ENCODE measurements at regions not wholly inside any gene's neighbourhood (a gene's known extent, or its start where the extent isn't known, plus 50 kb on each side); places are given as distances from the start of the nearest gene placed in this dataset.
A peak's percentile ranks its signal among the peaks of the same experiment; 100 is the strongest.
"Not testable (repeated sequence)": the region's sequence is repeated elsewhere in the genome, so short reads cannot be mapped to it uniquely, and the experiment has no call there.

DNA sequence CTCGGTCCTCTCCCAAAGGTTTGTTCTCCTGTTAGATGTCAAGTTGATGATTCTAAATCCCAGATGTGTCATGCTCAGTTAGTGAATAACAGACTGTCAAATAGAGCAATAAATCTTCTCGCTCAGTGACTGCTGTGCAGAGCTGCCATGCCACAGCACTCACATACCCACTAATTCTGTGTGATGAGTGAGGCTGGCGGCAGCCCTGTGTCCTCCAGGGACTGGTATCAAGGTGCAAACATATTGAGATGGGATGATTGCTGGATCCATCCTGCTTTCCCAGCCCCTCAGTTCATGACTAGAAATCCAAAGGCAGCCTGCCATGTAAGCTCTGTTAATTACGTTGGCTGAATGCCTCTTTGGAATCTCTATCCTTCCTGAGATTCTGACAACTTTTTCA lies 103.9 kb downstream of the OLIG3 start:
- no peak overlapping the region for H3K9ac ChIP-seq (ENCODE audit: low read length)
- no peak overlapping the region for H3K4ac ChIP-seq (ENCODE audit: low read depth in 1 of 2, low read length in 2 of 2)
- H2BK5ac ChIP-seq (ENCODE audit: low read depth, low read length, poor library complexity, severe bottlenecking), result no peak overlapping the region
- no peak overlapping the region for H3K4me2 ChIP-seq (ENCODE audit: low read length, poor library complexity, severe bottlenecking)
- H2BK120ac ChIP-seq (ENCODE audit: low read depth, low read length), result no peak overlapping the region
- no peak overlapping the region for H3K18ac ChIP-seq (ENCODE audit: low read depth in 1 of 2, low read length in 2 of 2)
- WGBS, result 67% methylated on average over 4 of the region's 4 CpGs
- H3K23ac ChIP-seq (ENCODE audit: low read length in 2 of 2), result peak overlapping the region in 1 of 2 experiments; percentile 14
- H3K4me3 ChIP-seq (ENCODE audit: insufficient read depth in 1 of 2, low read depth in 1 of 2, low read length in 2 of 2), result no peak overlapping the region
- H3K27ac ChIP-seq (ENCODE audit: low read length, poor library complexity, severe bottlenecking), result no peak overlapping the region
- H3K14ac ChIP-seq (ENCODE audit: low read length in 2 of 2), result peak overlapping the region in 1 of 2 experiments; percentile 38
- H4K91ac ChIP-seq (ENCODE audit: low read length), result no peak overlapping the region
- H3K79me1 ChIP-seq (replicated peaks; ENCODE audit: low read length, poor library complexity, severe bottlenecking), result no peaks in the 10 kb centered on the region
- DNase-seq, result no peak
- no peaks in the 10 kb centered on the region for H3K4me1 ChIP-seq (ENCODE audit: control insufficient read depth, insufficient read depth, low read depth, low read length)
- H3K36me3 ChIP-seq (ENCODE audit: control insufficient read depth in 1 of 2, insufficient read depth in 2 of 2, low read depth in 1 of 2, low read length in 2 of 2), result no peaks in the 10 kb centered on the region
- H3K9me3 ChIP-seq (ENCODE audit: control insufficient read depth, low read length), result peaks cover 3% of the 10 kb centered on the region
- no peak overlapping the region for H2AK5ac ChIP-seq (ENCODE audit: low read length, severe bottlenecking)
- peaks cover 0 to 4% of the 10 kb centered on the region in 2 experiments for H3K27me3 ChIP-seq (ENCODE audit: control insufficient read depth in 1 of 2, insufficient read depth in 1 of 2, low read length in 2 of 2)
- no peak overlapping the region for H4K8ac ChIP-seq (ENCODE audit: low read length)
- no peak overlapping the region for H2AFZ ChIP-seq (ENCODE audit: low read depth, low read length)
- no peak overlapping the region for H2BK12ac ChIP-seq (ENCODE audit: low read length in 2 of 2)
- no peak overlapping the region for H2BK15ac ChIP-seq (ENCODE audit: low read depth, poor library complexity, severe bottlenecking)

DNA sequence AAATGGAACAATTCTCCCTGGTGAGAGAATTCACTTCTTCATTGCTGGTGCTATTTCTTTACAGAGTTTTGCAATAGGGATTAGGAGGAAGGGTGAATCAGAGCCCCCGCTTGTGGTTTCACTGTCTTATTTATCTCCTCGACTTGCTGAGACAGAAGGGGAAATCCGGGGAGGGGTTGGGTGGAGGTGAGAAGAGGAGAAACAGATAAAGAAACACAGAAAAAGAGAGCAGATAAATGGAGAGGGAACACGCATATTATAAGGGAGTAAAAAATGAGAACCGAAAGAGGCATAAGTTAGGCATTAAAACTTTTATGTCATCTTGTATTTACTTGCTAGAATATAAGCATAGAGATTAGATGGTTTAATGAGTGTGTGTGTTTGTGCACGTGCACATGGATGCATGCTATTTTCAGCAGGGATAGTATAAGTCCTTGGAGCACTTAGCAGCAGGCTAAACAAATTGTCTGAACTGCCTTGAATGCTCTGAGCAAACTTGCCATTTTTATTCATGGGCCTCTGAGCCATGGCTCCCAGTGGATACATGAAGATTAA lies 105.0 kb downstream of the OLIG3 start:
- Histone ChIP-seq H2BK120ac (ENCODE audit: low read depth, low read length) (no peak overlapping the region), H3K4ac (ENCODE audit: low read depth in 1 of 2, low read length in 2 of 2) (no peak overlapping the region), H2BK15ac (ENCODE audit: low read depth, poor library complexity, severe bottlenecking) (no peak overlapping the region), H2BK12ac (ENCODE audit: low read length in 2 of 2) (no peak overlapping the region), H4K8ac (ENCODE audit: low read length) (no peak overlapping the region), H3K18ac (ENCODE audit: low read depth in 1 of 2, low read length in 2 of 2) (no peak overlapping the region), H3K27ac (ENCODE audit: low read length, poor library complexity, severe bottlenecking) (no peak overlapping the region), H3K9me3 (ENCODE audit: control insufficient read depth, low read length) (no peaks in the 10 kb centered on the region), H2AFZ (ENCODE audit: low read depth, low read length) (no peak overlapping the region), H3K23ac (ENCODE audit: low read length in 2 of 2) (no peak overlapping the region), H2AK5ac (ENCODE audit: low read length, severe bottlenecking) (no peak overlapping the region), H4K91ac (ENCODE audit: low read length) (no peak overlapping the region), H3K79me1 (replicated peaks; ENCODE audit: low read length, poor library complexity, severe bottlenecking) (no peaks in the 10 kb centered on the region), H3K4me3 (ENCODE audit: insufficient read depth in 1 of 2, low read depth in 1 of 2, low read length in 2 of 2) (no peak overlapping the region), H3K27me3 (ENCODE audit: control insufficient read depth in 1 of 2, insufficient read depth in 1 of 2, low read length in 2 of 2) (peaks cover 0 to 4% of the 10 kb centered on the region in 2 experiments), H2BK5ac (ENCODE audit: low read depth, low read length, poor library complexity, severe bottlenecking) (no peak overlapping the region), H3K4me2 (ENCODE audit: low read length, poor library complexity, severe bottlenecking) (no peak overlapping the region), H3K4me1 (ENCODE audit: control insufficient read depth, insufficient read depth, low read depth, low read length) (no peaks in the 10 kb centered on the region), H3K14ac (ENCODE audit: low read length in 2 of 2) (no peak overlapping the region), H3K36me3 (ENCODE audit: control insufficient read depth in 1 of 2, insufficient read depth in 2 of 2, low read depth in 1 of 2, low read length in 2 of 2) (no peaks in the 10 kb centered on the region), H3K9ac (ENCODE audit: low read length) (no peak overlapping the region)
- WGBS, result 66% methylated on average over 6 of the region's 6 CpGs
- DNase-seq, result peak; percentile 28

DNA sequence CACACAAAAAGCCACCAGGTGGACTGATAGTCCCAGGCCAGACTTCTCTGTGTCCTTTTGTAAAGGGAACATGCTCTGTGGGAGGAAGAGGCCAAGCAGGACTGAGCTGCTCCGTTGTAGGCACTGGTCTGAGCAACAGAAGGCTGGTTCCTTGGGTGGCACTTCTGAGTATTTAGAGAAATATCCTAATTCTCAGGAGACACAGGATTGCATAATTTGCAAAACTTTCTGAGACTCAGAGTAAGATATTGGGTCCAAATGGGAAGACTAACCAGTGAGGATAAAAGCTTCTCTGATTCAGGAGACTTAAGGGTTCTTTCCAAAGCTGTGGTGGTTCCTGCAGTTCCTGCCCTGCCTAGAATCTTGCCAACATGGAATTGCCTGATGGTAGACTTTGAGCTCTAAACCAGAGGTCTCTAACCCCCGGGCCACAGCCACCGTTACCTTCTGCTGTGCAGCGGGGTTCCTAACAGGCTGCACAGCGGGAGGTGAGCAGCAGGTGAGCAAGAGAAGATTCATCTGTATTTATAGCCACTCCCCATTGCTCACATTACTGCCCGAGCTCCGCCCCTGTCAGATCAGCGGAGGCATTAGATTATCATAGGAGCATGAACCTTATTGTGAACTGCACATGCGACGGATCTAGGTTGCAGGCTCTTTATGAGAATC lies 107.0 kb downstream of the OLIG3 start:
- 57% methylated on average over 10 of the region's 10 CpGs for WGBS
- Histone ChIP-seq H2BK5ac (ENCODE audit: low read depth, low read length, poor library complexity, severe bottlenecking) (no peak overlapping the region), H2BK12ac (ENCODE audit: low read length in 2 of 2) (no peak overlapping the region), H3K9me3 (ENCODE audit: control insufficient read depth, low read length) (no peaks in the 10 kb centered on the region), H2AFZ (ENCODE audit: low read depth, low read length) (no peak overlapping the region), H4K91ac (ENCODE audit: low read length) (no peak overlapping the region), H3K14ac (ENCODE audit: low read length in 2 of 2) (no peak overlapping the region), H3K4me2 (ENCODE audit: low read length, poor library complexity, severe bottlenecking) (no peak overlapping the region), H3K4me1 (ENCODE audit: control insufficient read depth, insufficient read depth, low read depth, low read length) (no peaks in the 10 kb centered on the region), H2AK5ac (ENCODE audit: low read length, severe bottlenecking) (no peak overlapping the region), H3K79me1 (replicated peaks; ENCODE audit: low read length, poor library complexity, severe bottlenecking) (no peaks in the 10 kb centered on the region), H3K27me3 (ENCODE audit: control insufficient read depth in 1 of 2, insufficient read depth in 1 of 2, low read length in 2 of 2) (peaks cover 0 to 4% of the 10 kb centered on the region in 2 experiments), H3K27ac (ENCODE audit: low read length, poor library complexity, severe bottlenecking) (no peak overlapping the region), H2BK15ac (ENCODE audit: low read depth, poor library complexity, severe bottlenecking) (no peak overlapping the region), H4K8ac (ENCODE audit: low read length) (no peak overlapping the region), H3K36me3 (ENCODE audit: control insufficient read depth in 1 of 2, insufficient read depth in 2 of 2, low read depth in 1 of 2, low read length in 2 of 2) (no peaks in the 10 kb centered on the region), H3K18ac (ENCODE audit: low read depth in 1 of 2, low read length in 2 of 2) (no peak overlapping the region), H2BK120ac (ENCODE audit: low read depth, low read length) (no peak overlapping the region), H3K23ac (ENCODE audit: low read length in 2 of 2) (no peak overlapping the region), H3K4me3 (ENCODE audit: insufficient read depth in 1 of 2, low read depth in 1 of 2, low read length in 2 of 2) (no peak overlapping the region), H3K4ac (ENCODE audit: low read depth in 1 of 2, low read length in 2 of 2) (no peak overlapping the region), H3K9ac (ENCODE audit: low read length) (no peak overlapping the region)
- no peak for DNase-seq

DNA sequence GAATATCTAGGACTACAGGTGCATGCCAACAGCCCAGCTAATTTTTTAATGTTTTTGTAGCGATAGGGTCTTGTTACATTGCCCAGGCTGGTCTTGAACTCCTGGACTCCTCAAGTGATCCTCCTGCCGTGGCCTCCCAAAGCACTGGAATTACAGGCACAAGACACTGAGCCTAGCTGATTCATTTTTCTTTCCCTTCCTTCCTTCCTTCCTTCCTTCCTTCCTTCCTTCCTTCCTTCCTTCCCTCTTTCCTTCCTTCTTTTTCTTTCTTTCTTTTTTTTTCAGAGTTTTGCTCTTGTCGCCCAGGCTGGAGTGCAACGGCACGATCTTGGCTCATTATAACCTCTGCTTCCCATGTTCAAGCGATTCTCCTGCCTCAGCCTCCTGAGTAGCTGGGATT lies 110.9 kb downstream of the OLIG3 start:
- not testable (repeated sequence) for H3K9ac ChIP-seq (ENCODE audit: low read length); H2BK12ac ChIP-seq (ENCODE audit: low read length in 2 of 2); H2BK5ac ChIP-seq (ENCODE audit: low read depth, low read length, poor library complexity, severe bottlenecking); H3K4me2 ChIP-seq (ENCODE audit: low read length, poor library complexity, severe bottlenecking); H3K79me1 ChIP-seq (replicated peaks; ENCODE audit: low read length, poor library complexity, severe bottlenecking); H4K8ac ChIP-seq (ENCODE audit: low read length); H3K23ac ChIP-seq (ENCODE audit: low read length in 2 of 2); H3K14ac ChIP-seq (ENCODE audit: low read length in 2 of 2); H3K4me3 ChIP-seq (ENCODE audit: insufficient read depth in 1 of 2, low read depth in 1 of 2, low read length in 2 of 2); H4K91ac ChIP-seq (ENCODE audit: low read length); H2BK120ac ChIP-seq (ENCODE audit: low read depth, low read length); H2BK15ac ChIP-seq (ENCODE audit: low read depth, poor library complexity, severe bottlenecking); H2AFZ ChIP-seq (ENCODE audit: low read depth, low read length); DNase-seq; H2AK5ac ChIP-seq (ENCODE audit: low read length, severe bottlenecking); H3K4me1 ChIP-seq (ENCODE audit: control insufficient read depth, insufficient read depth, low read depth, low read length); H3K27me3 ChIP-seq (ENCODE audit: control insufficient read depth in 1 of 2, insufficient read depth in 1 of 2, low read length in 2 of 2); H3K4ac ChIP-seq (ENCODE audit: low read depth in 1 of 2, low read length in 2 of 2); H3K18ac ChIP-seq (ENCODE audit: low read depth in 1 of 2, low read length in 2 of 2); H3K36me3 ChIP-seq (ENCODE audit: control insufficient read depth in 1 of 2, insufficient read depth in 2 of 2, low read depth in 1 of 2, low read length in 2 of 2); H3K27ac ChIP-seq (ENCODE audit: low read length, poor library complexity, severe bottlenecking)
- 90% methylated on average over 6 of the region's 6 CpGs for WGBS
- peaks cover 15% of the 10 kb centered on the region for H3K9me3 ChIP-seq (ENCODE audit: control insufficient read depth, low read length)
